ENCODE measurements at regions not wholly inside any gene's neighbourhood (a gene's known extent, or its start where the extent isn't known, plus 50 kb on each side); places are given as distances from the start of the nearest gene placed in this dataset.

- no peak overlapping the region for H4K91ac ChIP-seq (ENCODE audit: low read depth, low read length)
- no peak overlapping the region for H3K14ac ChIP-seq (ENCODE audit: low read length)
Measured at GRCh38 chr12:76946446-76946845, 67.6 kb upstream of the CSRP2 start.

GRCh38 chr12:76945867-76946266 lies 67.0 kb upstream of the CSRP2 start:
- no peak overlapping the region for H3K27ac ChIP-seq (ENCODE audit: low read depth, low read length)
- no peak overlapping the region for H2BK12ac ChIP-seq (ENCODE audit: low read length)
- no peak overlapping the region for H4K91ac ChIP-seq (ENCODE audit: low read depth, low read length)
- H3K4ac ChIP-seq (ENCODE audit: low read depth, low read length): no peak overlapping the region
- H2BK120ac ChIP-seq (ENCODE audit: insufficient read depth, low read length, poor library complexity): no peak overlapping the region
- H3K79me1 ChIP-seq (ENCODE audit: low read length): no peaks in the 10 kb centered on the region
- H4K12ac ChIP-seq (ENCODE audit: low read depth, low read length): no peak overlapping the region
- no peaks in the 10 kb centered on the region for H3K27me3 ChIP-seq (ENCODE audit: insufficient read depth, low read length)
- H3K79me2 ChIP-seq (ENCODE audit: control insufficient read depth, insufficient read depth, low read length, poor library complexity): no peaks in the 10 kb centered on the region
- no peaks in the 10 kb centered on the region for H3K9me3 ChIP-seq (ENCODE audit: insufficient read depth, low read depth, low read length)
- no peak overlapping the region for H3K4me2 ChIP-seq (ENCODE audit: low read length)
- no CpG with 5 or more reads among the region's 4 CpGs for WGBS (ENCODE audit: extremely low coverage, insufficient coverage, insufficient read length)
- peak in 1 of 2 donors; percentile 18 for DNase-seq
- no peak overlapping the region for H3K9ac ChIP-seq (ENCODE audit: low read length)
- H4K8ac ChIP-seq (ENCODE audit: low read depth, low read length): no peak overlapping the region
- peaks cover 0 to 4% of the 10 kb centered on the region in 2 experiments for H3K4me1 ChIP-seq (ENCODE audit: control insufficient read depth in 1 of 2, insufficient read depth in 2 of 2, low read length in 2 of 2)
- no peak overlapping the region for H3K14ac ChIP-seq (ENCODE audit: low read length)
- no peak overlapping the region for H2AFZ ChIP-seq (ENCODE audit: insufficient read depth, low read length, poor library complexity)
- no peak overlapping the region for H3K23ac ChIP-seq (ENCODE audit: low read length)
- no peak overlapping the region for H2BK5ac ChIP-seq (ENCODE audit: low read depth, low read length, poor library complexity)
- H2AK5ac ChIP-seq (ENCODE audit: low read length): no peak overlapping the region
- H3K18ac ChIP-seq (ENCODE audit: low read length): no peak overlapping the region
- H3K4me3 ChIP-seq (ENCODE audit: low read depth, low read length): no peak overlapping the region
- H3K36me3 ChIP-seq (ENCODE audit: control insufficient read depth in 1 of 2, insufficient read depth in 2 of 2, low read length in 2 of 2): no peaks in the 10 kb centered on the region

More at GRCh38 chr12:76946446-76946845, 67.6 kb upstream of the CSRP2 start:
- H3K23ac ChIP-seq (ENCODE audit: low read length): no peak overlapping the region
- H2BK12ac ChIP-seq (ENCODE audit: low read length): no peak overlapping the region
- H3K4ac ChIP-seq (ENCODE audit: low read depth, low read length): no peak overlapping the region
- H2AK5ac ChIP-seq (ENCODE audit: low read length): no peak overlapping the region
- H3K27me3 ChIP-seq (ENCODE audit: insufficient read depth, low read length): no peaks in the 10 kb centered on the region
- no peak overlapping the region for H2BK5ac ChIP-seq (ENCODE audit: low read depth, low read length, poor library complexity)
- no peaks in the 10 kb centered on the region for H3K9me3 ChIP-seq (ENCODE audit: insufficient read depth, low read depth, low read length)
- no peak overlapping the region for H3K18ac ChIP-seq (ENCODE audit: low read length)
- DNase-seq: no peak
- no peak overlapping the region for H4K8ac ChIP-seq (ENCODE audit: low read depth, low read length)
- no peak overlapping the region for H4K12ac ChIP-seq (ENCODE audit: low read depth, low read length)
- no peaks in the 10 kb centered on the region for H3K36me3 ChIP-seq (ENCODE audit: control insufficient read depth in 1 of 2, insufficient read depth in 2 of 2, low read length in 2 of 2)
- H2AFZ ChIP-seq (ENCODE audit: insufficient read depth, low read length, poor library complexity): no peak overlapping the region
- no peak overlapping the region for H3K4me3 ChIP-seq (ENCODE audit: low read depth, low read length)
- no peak overlapping the region for H2BK120ac ChIP-seq (ENCODE audit: insufficient read depth, low read length, poor library complexity)
- no peak overlapping the region for H3K27ac ChIP-seq (ENCODE audit: low read depth, low read length)
- no peaks in the 10 kb centered on the region for H3K79me2 ChIP-seq (ENCODE audit: control insufficient read depth, insufficient read depth, low read length, poor library complexity)
- no peak overlapping the region for H3K9ac ChIP-seq (ENCODE audit: low read length)
- no peak overlapping the region for H3K4me2 ChIP-seq (ENCODE audit: low read length)
- H3K79me1 ChIP-seq (ENCODE audit: low read length): peaks cover 2% of the 10 kb centered on the region
- peaks cover 0 to 4% of the 10 kb centered on the region in 2 experiments for H3K4me1 ChIP-seq (ENCODE audit: control insufficient read depth in 1 of 2, insufficient read depth in 2 of 2, low read length in 2 of 2)
- WGBS (ENCODE audit: extremely low coverage, insufficient coverage, insufficient read length): no CpG with 5 or more reads among the region's 6 CpGs

GRCh38 chr12:76944892-76945291 lies 66.1 kb upstream of the CSRP2 start:
- Histone ChIP-seq H4K91ac (ENCODE audit: low read depth, low read length) (no peak overlapping the region), H2BK120ac (ENCODE audit: insufficient read depth, low read length, poor library complexity) (no peak overlapping the region), H3K36me3 (ENCODE audit: control insufficient read depth in 1 of 2, insufficient read depth in 2 of 2, low read length in 2 of 2) (no peaks in the 10 kb centered on the region), H3K18ac (ENCODE audit: low read length) (no peak overlapping the region), H3K27ac (ENCODE audit: low read depth, low read length) (no peak overlapping the region), H3K27me3 (ENCODE audit: insufficient read depth, low read length) (no peaks in the 10 kb centered on the region), H3K4me2 (ENCODE audit: low read length) (no peak overlapping the region), H3K23ac (ENCODE audit: low read length) (no peak overlapping the region), H2AK5ac (ENCODE audit: low read length) (no peak overlapping the region), H2BK12ac (ENCODE audit: low read length) (no peak overlapping the region), H2BK5ac (ENCODE audit: low read depth, low read length, poor library complexity) (no peak overlapping the region), H3K79me2 (ENCODE audit: control insufficient read depth, insufficient read depth, low read length, poor library complexity) (no peaks in the 10 kb centered on the region), H3K9ac (ENCODE audit: low read length) (no peak overlapping the region), H3K9me3 (ENCODE audit: insufficient read depth, low read depth, low read length) (no peaks in the 10 kb centered on the region), H3K4ac (ENCODE audit: low read depth, low read length) (no peak overlapping the region), H2AFZ (ENCODE audit: insufficient read depth, low read length, poor library complexity) (no peak overlapping the region), H4K12ac (ENCODE audit: low read depth, low read length) (no peak overlapping the region), H3K79me1 (ENCODE audit: low read length) (no peaks in the 10 kb centered on the region), H4K8ac (ENCODE audit: low read depth, low read length) (no peak overlapping the region), H3K4me3 (ENCODE audit: low read depth, low read length) (no peak overlapping the region), H3K14ac (ENCODE audit: low read length) (no peak overlapping the region), H3K4me1 (ENCODE audit: control insufficient read depth in 1 of 2, insufficient read depth in 2 of 2, low read length in 2 of 2) (peaks cover 0 to 4% of the 10 kb centered on the region in 2 experiments)
- WGBS (ENCODE audit: extremely low coverage, insufficient coverage, insufficient read length): no CpG with 5 or more reads among the region's 3 CpGs
- DNase-seq: peak in 1 of 2 donors; percentile 45

- Histone ChIP-seq H3K23ac (ENCODE audit: low read length) (no peak overlapping the region), H4K12ac (ENCODE audit: low read depth, low read length) (no peak overlapping the region), H4K91ac (ENCODE audit: low read depth, low read length) (no peak overlapping the region), H3K27me3 (ENCODE audit: insufficient read depth, low read length) (no peaks in the 10 kb centered on the region), H3K79me2 (ENCODE audit: control insufficient read depth, insufficient read depth, low read length, poor library complexity) (no peaks in the 10 kb centered on the region), H3K14ac (ENCODE audit: low read length) (no peak overlapping the region), H3K4me1 (ENCODE audit: control insufficient read depth in 1 of 2, insufficient read depth in 2 of 2, low read length in 2 of 2) (peaks cover 0 to 4% of the 10 kb centered on the region in 2 experiments), H4K8ac (ENCODE audit: low read depth, low read length) (no peak overlapping the region), H3K4ac (ENCODE audit: low read depth, low read length) (no peak overlapping the region), H2AK5ac (ENCODE audit: low read length) (no peak overlapping the region), H3K36me3 (ENCODE audit: control insufficient read depth in 1 of 2, insufficient read depth in 2 of 2, low read length in 2 of 2) (no peaks in the 10 kb centered on the region), H3K79me1 (ENCODE audit: low read length) (no peaks in the 10 kb centered on the region), H3K27ac (ENCODE audit: low read depth, low read length) (no peak overlapping the region), H2BK12ac (ENCODE audit: low read length) (no peak overlapping the region), H3K9me3 (ENCODE audit: insufficient read depth, low read depth, low read length) (no peaks in the 10 kb centered on the region), H2BK120ac (ENCODE audit: insufficient read depth, low read length, poor library complexity) (no peak overlapping the region), H3K4me3 (ENCODE audit: low read depth, low read length) (no peak overlapping the region), H2AFZ (ENCODE audit: insufficient read depth, low read length, poor library complexity) (no peak overlapping the region), H3K4me2 (ENCODE audit: low read length) (no peak overlapping the region), H2BK5ac (ENCODE audit: low read depth, low read length, poor library complexity) (no peak overlapping the region), H3K18ac (ENCODE audit: low read length) (no peak overlapping the region), H3K9ac (ENCODE audit: low read length) (no peak overlapping the region)
- DNase-seq: no peak
Measured at GRCh38 chr12:76943008-76943407, 64.2 kb upstream of the CSRP2 start.

All from trophoblast cell (in vitro differentiated cells and primary cell).